ENCODE measurements at regions not wholly inside any gene's neighbourhood (a gene's known extent, or its start where the extent isn't known, plus 50 kb on each side); places are given as distances from the start of the nearest gene placed in this dataset.
"Not testable (repeated sequence)": the region's sequence is repeated elsewhere in the genome, so short reads cannot be mapped to it uniquely, and the experiment has no call there.

- DNase-seq (ENCODE audit: low read depth): no peak
Observed at GRCh38 chr3:140870351-140870750, 71.3 kb upstream of the SLC25A36 start.

GRCh38 chr3:140871022-140871421, 70.6 kb upstream of the SLC25A36 start:
- no peak for DNase-seq (ENCODE audit: low read depth)

GRCh38 chr3:140872165-140872564, 69.5 kb upstream of the SLC25A36 start:
- DNase-seq (ENCODE audit: low read depth): not testable (repeated sequence)

- DNase-seq (ENCODE audit: low read depth): no peak
Observed at GRCh38 chr3:140883428-140884040, 58.1 kb upstream of the SLC25A36 start.

GRCh38 chr3:140885697-140886096, 55.9 kb upstream of the SLC25A36 start:
- not testable (repeated sequence) for DNase-seq (ENCODE audit: low read depth)

Data from iris pigment epithelial cell (primary cell).